GM12874 (cell line): ENCODE measurements at regions not wholly inside any gene's neighbourhood (a gene's known extent, or its start where the extent isn't known, plus 50 kb on each side); places are given as distances from the start of the nearest gene placed in this dataset.

Experiments used
- CTCF ChIP-seq: IDR thresholded peaks from 2 replicates; pipeline ENCODE4 v1.5.1; 2011; ENCODE audit warnings: low read depth, mild to moderate bottlenecking, control low read depth, low read length, moderate library complexity; ENCODE audit not compliant: insufficient read depth

GRCh38 chr2:81734981-81735380 is 1430.4 kb upstream of the LRRTM1 start:
- no peak for TF ChIP-seq CTCF

- TF ChIP-seq CTCF: no peak
These were observed 1410.3 kb upstream of the LRRTM1 start for GRCh38 chr2:81714817-81715216.

- no peak for TF ChIP-seq CTCF
These were observed 1402.3 kb upstream of the LRRTM1 start for GRCh38 chr2:81706856-81707255.

GRCh38 chr2:81703831-81704230 is 1399.3 kb upstream of the LRRTM1 start:
- no peak for TF ChIP-seq CTCF

GRCh38 chr2:81692566-81692965 is 1388.0 kb upstream of the LRRTM1 start:
- no peak for TF ChIP-seq CTCF

- no peak for TF ChIP-seq CTCF
These were observed 1371.1 kb upstream of the LRRTM1 start for GRCh38 chr2:81675641-81676040.

GRCh38 chr2:81672923-81673322 is 1368.4 kb upstream of the LRRTM1 start:
- no peak for TF ChIP-seq CTCF

GRCh38 chr2:81672516-81672915 is 1368.0 kb upstream of the LRRTM1 start:
- no peak for TF ChIP-seq CTCF
